ENCODE measurements at regions not wholly inside any gene's neighbourhood (a gene's known extent, or its start where the extent isn't known, plus 50 kb on each side); places are given as distances from the start of the nearest gene placed in this dataset.

- DNase-seq = no peak
Observed at GRCh38 chr17:73936908-73937627, 266.4 kb upstream of the RPL38 start.

GRCh38 chr17:73938706-73939105 lies 264.8 kb upstream of the RPL38 start:
- DNase-seq = no peak

- peak; percentile 72 to 83 for DNase-seq
Observed at GRCh38 chr17:73939806-73940205, 263.7 kb upstream of the RPL38 start.

GRCh38 chr17:73940511-73940910 lies 263.0 kb upstream of the RPL38 start:
- no peak for DNase-seq

- DNase-seq = no peak
Observed at GRCh38 chr17:73941919-73942530, 261.5 kb upstream of the RPL38 start.

GRCh38 chr17:73942703-73943415 lies 260.6 kb upstream of the RPL38 start:
- DNase-seq = no peak

GRCh38 chr17:73943416-73944110 lies 259.9 kb upstream of the RPL38 start:
- DNase-seq = no peak

GRCh38 chr17:73944366-73944765 lies 259.1 kb upstream of the RPL38 start:
- no peak for DNase-seq

- no peak for DNase-seq
Observed at GRCh38 chr17:73947281-73947965, 256.1 kb upstream of the RPL38 start.

- DNase-seq = peak in 1 of 2 experiments; percentile 11
Observed at GRCh38 chr17:73947966-73948355, 255.5 kb upstream of the RPL38 start.

- DNase-seq = no peak
Observed at GRCh38 chr17:73949903-73950592, 253.4 kb upstream of the RPL38 start.

GRCh38 chr17:73950593-73950914 lies 252.9 kb upstream of the RPL38 start:
- no peak for DNase-seq

- DNase-seq = no peak
Observed at GRCh38 chr17:73952082-73952479, 251.4 kb upstream of the RPL38 start.

GRCh38 chr17:73952480-73953205 lies 250.8 kb upstream of the RPL38 start:
- no peak for DNase-seq

- no peak for DNase-seq
Observed at GRCh38 chr17:73953206-73954033, 250.1 kb upstream of the RPL38 start.

- no peak for DNase-seq
Observed at GRCh38 chr17:73954951-73955350, 248.5 kb upstream of the RPL38 start.

GRCh38 chr17:73955616-73956015 lies 247.9 kb upstream of the RPL38 start:
- no peak for DNase-seq

GRCh38 chr17:73956169-73956568 lies 247.3 kb upstream of the RPL38 start:
- DNase-seq = no peak

GRCh38 chr17:73956595-73957465 lies 246.6 kb upstream of the RPL38 start:
- DNase-seq = peak; percentile 2 to 70

GRCh38 chr17:73957564-73957963 lies 245.9 kb upstream of the RPL38 start:
- DNase-seq = no peak

All from NCI-H446 (cell line).